H9 (cell line): ENCODE measurements at regions not wholly inside any gene's neighbourhood (a gene's known extent, or its start where the extent isn't known, plus 50 kb on each side); places are given as distances from the start of the nearest gene placed in this dataset.

ENCODE experiments used
- DNase-seq: peaks from one replicate; pipeline ENCODE4 v3.0.0-alpha.2; 2017
- H2AFZ ChIP-seq: one replicate; pipeline ENCODE4 v1.6.1; 2013; ENCODE audit warnings: mild to moderate bottlenecking, low read length, control low read depth, moderate library complexity
- H2AK5ac ChIP-seq: 2 replicates; pipeline ENCODE4 v1.6.1; 2013; ENCODE audit warnings: low read length, control low read depth, mixed read lengths; ENCODE audit not compliant: insufficient read length
- H2BK120ac ChIP-seq: one replicate; pipeline ENCODE4 v1.6.1; 2013; ENCODE audit warnings: low read depth, mild to moderate bottlenecking, low read length, control low read depth, inconsistent platforms; ENCODE audit not compliant: poor library complexity, severe bottlenecking
- H2BK12ac ChIP-seq: 2 replicates; pipeline ENCODE4 v1.6.1; 2013; ENCODE audit warnings: low read length, control low read depth, mixed read lengths, low read depth; ENCODE audit not compliant: insufficient read length
- H2BK15ac ChIP-seq: 2 replicates; pipeline ENCODE4 v1.6.1; 2013; ENCODE audit warnings: low read depth, low read length, control low read depth
- H2BK20ac ChIP-seq: one replicate; pipeline ENCODE4 v1.6.1; 2013; ENCODE audit warnings: low read depth, mild to moderate bottlenecking, low read length, control low read depth, inconsistent platforms; ENCODE audit not compliant: poor library complexity, severe bottlenecking
- H2BK5ac ChIP-seq: 2 replicates; pipeline ENCODE4 v1.6.1; 2013; ENCODE audit warnings: low read length, control low read depth, mixed read lengths; ENCODE audit not compliant: insufficient read length
- H3K14ac ChIP-seq: 2 replicates; pipeline ENCODE4 v1.6.1; 2013; ENCODE audit warnings: low read length, control low read depth; ENCODE audit not compliant: insufficient read depth
- H3K18ac ChIP-seq: 2 replicates; pipeline ENCODE4 v1.6.1; 2013; ENCODE audit warnings: low read depth, mild to moderate bottlenecking, mixed read lengths, low read length, control low read depth; ENCODE audit not compliant: insufficient read length
- H3K23ac ChIP-seq: 2 replicates; pipeline ENCODE4 v1.6.1; 2013; ENCODE audit warnings: low read length, control low read depth, mixed read lengths, low read depth; ENCODE audit not compliant: insufficient read length
- H3K23me2 ChIP-seq: 2 replicates; pipeline ENCODE4 v1.6.1; 2013; ENCODE audit warnings: low read depth, mild to moderate bottlenecking, mixed read lengths, low read length, control low read depth; ENCODE audit not compliant: insufficient read length, poor library complexity, severe bottlenecking
- H3K27ac ChIP-seq: 2 replicates; pipeline ENCODE4 v1.5.1; 2013; ENCODE audit warnings: low read length, control low read depth, mixed read lengths, low read depth; ENCODE audit not compliant: insufficient read length
- H3K27me3 ChIP-seq: 2 replicates; pipeline ENCODE4 v1.6.1; 2013; ENCODE audit warnings: low read length, control low read depth, inconsistent platforms; ENCODE audit not compliant: insufficient read depth
- H3K4ac ChIP-seq: 2 replicates; pipeline ENCODE4 v1.6.1; 2013; ENCODE audit warnings: low read depth, mild to moderate bottlenecking, control low read depth, inconsistent platforms, low read length, moderate library complexity
- H3K4me1 ChIP-seq: 2 replicates; pipeline ENCODE4 v1.6.1; 2013; ENCODE audit warnings: low read length, control low read depth, inconsistent platforms; ENCODE audit not compliant: insufficient read depth
- H3K4me2 ChIP-seq: 2 replicates; pipeline ENCODE4 v1.6.1; 2013; ENCODE audit warnings: low read length, control low read depth, mixed read lengths; ENCODE audit not compliant: insufficient read length, insufficient read depth
- H3K56ac ChIP-seq: 2 replicates; pipeline ENCODE4 v1.6.1; 2013; ENCODE audit warnings: low read depth, mild to moderate bottlenecking, mixed read lengths, low read length, control low read depth; ENCODE audit not compliant: insufficient read length
- H3K79me1 ChIP-seq: 2 replicates; pipeline ENCODE4 v1.6.1; 2013; ENCODE audit warnings: low read depth, mild to moderate bottlenecking, moderate library complexity, low read length, control low read depth, inconsistent platforms; ENCODE audit not compliant: insufficient read depth, poor library complexity, severe bottlenecking
- H3K79me2 ChIP-seq: 2 replicates; pipeline ENCODE4 v1.6.1; 2013; ENCODE audit warnings: low read length, control low read depth, inconsistent platforms; ENCODE audit not compliant: insufficient read depth
- H3K9ac ChIP-seq: 2 replicates; pipeline ENCODE4 v1.6.1; 2013; ENCODE audit warnings: low read length, control low read depth, mixed read lengths; ENCODE audit not compliant: insufficient read length; ENCODE audit errors: extremely low read depth
- H3K9me3 ChIP-seq: one replicate; pipeline ENCODE4 v1.6.1; 2013; ENCODE audit warnings: low read depth, low read length, inconsistent platforms; ENCODE audit not compliant: control insufficient read depth
- H3T11ph ChIP-seq: one replicate; pipeline ENCODE4 v1.6.1; 2013; ENCODE audit warnings: mild to moderate bottlenecking, low read length, control low read depth, inconsistent platforms
- H4K20me1 ChIP-seq: one replicate; pipeline ENCODE4 v1.6.1; 2013; ENCODE audit not compliant: control insufficient read depth, insufficient read length, insufficient read depth
- H4K5ac ChIP-seq: 2 replicates; pipeline ENCODE4 v1.6.1; 2013; ENCODE audit warnings: low read depth, mild to moderate bottlenecking, mixed read lengths, low read length, control low read depth; ENCODE audit not compliant: insufficient read length
- H4K8ac ChIP-seq: replicated peaks from 2 replicates; pipeline ENCODE4 v1.6.1; 2013; ENCODE audit warnings: low read length, control low read depth, mixed read lengths, low read depth; ENCODE audit not compliant: insufficient read length
- H4K91ac ChIP-seq: 2 replicates; pipeline ENCODE4 v1.6.1; 2013; ENCODE audit warnings: low read depth, mild to moderate bottlenecking, moderate library complexity, mixed read lengths, low read length, control low read depth; ENCODE audit not compliant: insufficient read length
- H3K27ac Mint-ChIP-seq, 3 experiments: 2 replicates in 2 of 3; 3 replicates in 1 of 3; pipeline ENCODE4 v1.8.0; 2020 to 2021; ENCODE audit warnings: mixed read lengths in 3 of 3, mild to moderate bottlenecking in 1 of 3, moderate library complexity in 1 of 3
- H3K27me3 Mint-ChIP-seq: 2 replicates; pipeline ENCODE4 v1.8.0; 2021; ENCODE audit warnings: low read depth, mild to moderate bottlenecking, moderate library complexity, mixed read lengths
- H3K36me3 Mint-ChIP-seq, 3 experiments: 2 replicates in 2 of 3; 3 replicates in 1 of 3; pipeline ENCODE4 v1.8.0; 2020 to 2021; ENCODE audit warnings: low read depth in 3 of 3, mixed read lengths in 3 of 3; ENCODE audit not compliant: insufficient read depth in 1 of 3
- H3K4me1 Mint-ChIP-seq, 2 experiments: 2 replicates each; pipeline ENCODE4 v1.8.0; 2020; ENCODE audit warnings: mixed read lengths in 2 of 2
- H3K4me3 Mint-ChIP-seq, 2 experiments: 2 replicates in 1 of 2; 3 replicates in 1 of 2; pipeline ENCODE4 v1.8.0; 2020 to 2021; ENCODE audit warnings: mild to moderate bottlenecking in 2 of 2, mixed read lengths in 2 of 2, moderate library complexity in 1 of 2
- H3K9me3 Mint-ChIP-seq, 2 experiments: 2 replicates in 1 of 2; 3 replicates in 1 of 2; pipeline ENCODE4 v1.8.0; 2020; ENCODE audit warnings: mild to moderate bottlenecking in 2 of 2, mixed read lengths in 2 of 2, moderate library complexity in 1 of 2
- WGBS: extraction: QIAGEN DNeasy Blood & Tissue Kit; methylation state at CpG from one replicate; pipeline ENCODE4 v1.1.7; 2013; ENCODE audit warnings: missing lambda C conversion rate, low lambda C conversion rate, mixed read lengths; ENCODE audit not compliant: insufficient read length; ENCODE audit errors: extremely low coverage; 5-methylcytosine and 5-hydroxymethylcytosine counted together
- TF ChIP-seq, protein P1 (sequence below): fragments of 200-600 bp; sonication (generic); conservative IDR thresholded peaks from 3 replicates; pipeline ENCODE4 v1.8.0; 2021; ENCODE audit warnings: antibody characterized with exemption, mild to moderate bottlenecking

DNA sequence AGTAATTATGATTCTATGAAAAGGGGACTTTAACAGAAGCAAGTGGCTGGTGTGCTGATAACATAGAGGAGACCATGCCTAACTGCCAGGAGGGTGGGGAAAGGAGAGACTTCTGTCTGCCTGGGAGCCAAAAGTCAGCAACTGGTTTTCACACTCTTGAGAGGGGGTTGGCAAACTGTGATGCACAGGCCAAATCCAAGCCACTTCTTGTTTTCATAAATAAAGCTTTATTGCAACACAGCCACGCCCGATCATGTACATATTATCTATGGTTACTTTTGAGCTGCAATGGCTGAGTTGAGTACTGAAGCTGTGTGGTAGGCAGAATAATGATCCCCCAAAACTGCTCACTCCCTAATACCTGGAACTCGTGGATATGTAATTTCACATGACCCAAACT lies 208.4 kb downstream of the LNPK start:
- no peak overlapping the region for H2BK15ac ChIP-seq
- no peak overlapping the region for H2AFZ ChIP-seq
- H3K4me1 Mint-ChIP-seq = no peaks in the 10 kb centered on the region
- H3K4me1 ChIP-seq = no peaks in the 10 kb centered on the region
- no peak overlapping the region for H2BK120ac ChIP-seq
- no peak overlapping the region for H2BK5ac ChIP-seq
- H3K23ac ChIP-seq = no peak overlapping the region
- H3K18ac ChIP-seq = no peak overlapping the region
- no CpG with 5 or more reads among the region's 3 CpGs for WGBS
- no peak overlapping the region for H2BK20ac ChIP-seq
- no peak overlapping the region for H4K8ac ChIP-seq
- peaks cover 13 to 23% (median 20%) of the 10 kb centered on the region in 3 experiments for H3K36me3 Mint-ChIP-seq
- H3K4ac ChIP-seq = no peak overlapping the region
- H3K14ac ChIP-seq = no peak overlapping the region
- no peak overlapping the region for H4K91ac ChIP-seq
- H3K4me3 Mint-ChIP-seq = no peak overlapping the region
- H3K27ac Mint-ChIP-seq = no peak overlapping the region
- no peak overlapping the region for H3K27ac ChIP-seq
- no peaks in the 10 kb centered on the region for H3K79me1 ChIP-seq
- no peak overlapping the region for H3K56ac ChIP-seq
- no peak overlapping the region for H2AK5ac ChIP-seq
- H3K27me3 ChIP-seq = no peaks in the 10 kb centered on the region
- no peak overlapping the region for H2BK12ac ChIP-seq
- H3T11ph ChIP-seq = no peak overlapping the region
- no peak overlapping the region for H4K5ac ChIP-seq
- no peak overlapping the region for H3K4me2 ChIP-seq
- H3K9me3 Mint-ChIP-seq = peaks cover 25 to 32% of the 10 kb centered on the region in 2 experiments
- H3K79me2 ChIP-seq = no peaks in the 10 kb centered on the region
- H3K23me2 ChIP-seq = no peaks in the 10 kb centered on the region
- no peaks in the 10 kb centered on the region for H4K20me1 ChIP-seq
- no peaks in the 10 kb centered on the region for H3K9me3 ChIP-seq
- TF ChIP-seq, protein P1, sequence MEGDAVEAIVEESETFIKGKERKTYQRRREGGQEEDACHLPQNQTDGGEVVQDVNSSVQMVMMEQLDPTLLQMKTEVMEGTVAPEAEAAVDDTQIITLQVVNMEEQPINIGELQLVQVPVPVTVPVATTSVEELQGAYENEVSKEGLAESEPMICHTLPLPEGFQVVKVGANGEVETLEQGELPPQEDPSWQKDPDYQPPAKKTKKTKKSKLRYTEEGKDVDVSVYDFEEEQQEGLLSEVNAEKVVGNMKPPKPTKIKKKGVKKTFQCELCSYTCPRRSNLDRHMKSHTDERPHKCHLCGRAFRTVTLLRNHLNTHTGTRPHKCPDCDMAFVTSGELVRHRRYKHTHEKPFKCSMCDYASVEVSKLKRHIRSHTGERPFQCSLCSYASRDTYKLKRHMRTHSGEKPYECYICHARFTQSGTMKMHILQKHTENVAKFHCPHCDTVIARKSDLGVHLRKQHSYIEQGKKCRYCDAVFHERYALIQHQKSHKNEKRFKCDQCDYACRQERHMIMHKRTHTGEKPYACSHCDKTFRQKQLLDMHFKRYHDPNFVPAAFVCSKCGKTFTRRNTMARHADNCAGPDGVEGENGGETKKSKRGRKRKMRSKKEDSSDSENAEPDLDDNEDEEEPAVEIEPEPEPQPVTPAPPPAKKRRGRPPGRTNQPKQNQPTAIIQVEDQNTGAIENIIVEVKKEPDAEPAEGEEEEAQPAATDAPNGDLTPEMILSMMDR = no peak
- no peak overlapping the region for H3K9ac ChIP-seq
- no peak for DNase-seq
- H3K27me3 Mint-ChIP-seq = peaks cover 4% of the 10 kb centered on the region; the same call in 1 of the 2 replicates
